ENCODE measurements at regions not wholly inside any gene's neighbourhood (a gene's known extent, or its start where the extent isn't known, plus 50 kb on each side); places are given as distances from the start of the nearest gene placed in this dataset.

DNA sequence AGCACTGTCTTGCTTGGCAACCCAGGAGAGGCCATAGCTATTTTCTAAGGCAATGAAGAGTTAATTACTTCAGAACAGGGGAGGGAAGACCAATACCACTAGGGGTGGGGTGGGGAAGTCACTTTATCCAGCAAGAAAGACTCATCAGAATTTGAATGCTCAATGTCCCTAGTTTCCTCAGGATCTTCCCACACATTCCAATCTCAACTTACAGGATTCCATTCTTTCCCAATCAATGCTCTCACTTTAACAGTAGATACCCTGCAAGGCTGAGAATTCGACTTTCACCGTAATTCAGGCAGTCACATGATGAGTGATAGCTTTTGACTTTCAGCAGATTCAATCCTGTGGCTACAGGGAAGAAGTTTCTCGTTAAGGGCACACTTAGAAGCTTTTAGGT, 526.6 kb upstream of the SEL1L start:
- DNase-seq, result no peak

DNA sequence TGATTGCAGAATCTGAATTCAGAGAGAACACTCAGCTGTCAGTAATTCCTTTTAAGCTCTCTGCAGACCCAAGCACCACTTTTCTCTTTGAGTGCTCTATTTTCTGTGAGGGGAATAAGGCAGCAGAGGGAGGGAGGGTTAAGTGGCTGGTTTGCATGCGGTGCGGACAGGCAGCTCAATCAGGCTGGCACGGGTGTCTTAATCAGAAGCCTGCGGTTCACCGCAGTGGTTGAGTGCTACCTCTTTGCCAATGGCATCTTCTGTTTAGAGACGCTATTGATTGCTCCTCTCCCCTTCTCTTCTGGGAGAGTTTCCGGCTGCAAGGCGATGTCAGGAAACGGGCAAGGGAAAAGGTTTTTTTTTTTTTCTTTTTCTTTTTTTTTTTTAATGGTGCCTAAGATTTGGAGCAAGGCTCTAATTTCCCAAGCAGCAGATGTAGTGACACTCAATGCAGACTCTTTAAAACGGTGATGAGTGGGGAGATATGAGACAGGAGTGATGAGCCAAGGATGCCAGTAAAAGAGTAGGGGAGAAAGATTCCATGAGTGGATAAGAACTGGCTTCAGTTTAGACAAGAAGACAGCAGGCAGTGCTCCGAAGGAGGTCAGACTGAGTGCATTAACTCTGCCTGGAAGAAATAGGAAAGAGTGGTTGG, 533.7 kb upstream of the SEL1L start:
- no peak for DNase-seq

DNA sequence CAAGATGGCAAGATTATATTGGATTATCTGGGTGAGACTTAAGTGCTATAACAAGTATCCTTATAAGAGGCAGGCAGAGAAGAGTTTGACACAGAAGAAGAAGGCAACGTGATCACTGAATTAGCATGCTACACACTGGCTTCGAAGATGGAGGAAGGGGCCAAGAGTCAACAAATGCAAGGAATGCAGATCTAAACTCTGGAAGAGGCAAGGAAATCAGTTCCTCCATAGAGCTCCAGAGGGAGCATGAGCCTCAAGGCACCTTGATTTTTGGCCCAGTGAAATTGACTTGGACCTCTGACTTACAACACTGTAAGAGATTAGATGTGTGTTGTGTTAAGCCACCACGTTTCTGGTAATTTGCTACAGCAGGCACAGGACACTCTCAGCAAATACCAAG, 536.4 kb upstream of the SEL1L start:
- no peak for DNase-seq

DNA sequence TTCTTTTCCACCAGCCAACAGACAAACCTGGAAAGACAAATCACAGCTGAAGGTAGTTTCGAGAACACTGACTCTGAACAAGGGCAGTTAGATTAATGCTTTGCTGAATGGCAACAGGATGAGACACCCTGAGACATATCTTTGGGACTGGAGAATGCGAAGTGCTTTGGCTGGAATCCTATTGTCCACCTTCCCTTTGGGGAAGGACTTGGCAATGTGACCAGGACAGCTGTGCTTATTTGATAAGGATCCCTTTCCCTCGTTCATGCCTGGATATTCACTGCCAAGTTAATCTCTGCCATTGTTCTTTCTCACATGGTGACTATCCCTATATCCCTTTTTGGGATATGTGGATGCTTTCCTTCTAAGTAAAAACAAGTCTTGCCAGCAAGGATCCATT, 537.1 kb upstream of the SEL1L start:
- no peak for DNase-seq

DNA sequence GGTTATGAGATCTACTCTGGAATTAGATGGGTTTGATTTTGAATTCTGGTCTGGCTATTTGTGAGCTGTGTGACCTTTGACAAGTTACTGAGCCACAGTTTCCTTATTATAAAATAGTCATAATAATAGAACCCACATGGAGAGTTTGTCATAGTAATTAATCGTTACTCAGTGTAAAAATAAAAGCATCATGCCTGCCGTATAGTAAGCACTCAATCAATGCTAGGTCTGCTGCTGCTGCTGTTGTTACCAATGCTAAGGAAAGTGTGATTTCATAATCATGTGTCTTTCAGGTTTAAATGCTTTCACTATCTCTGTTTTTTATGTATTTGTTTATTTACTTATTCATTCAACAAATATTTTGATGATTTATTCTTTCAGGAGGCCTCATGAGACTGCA, 539.9 kb upstream of the SEL1L start:
- no peak for DNase-seq

DNA sequence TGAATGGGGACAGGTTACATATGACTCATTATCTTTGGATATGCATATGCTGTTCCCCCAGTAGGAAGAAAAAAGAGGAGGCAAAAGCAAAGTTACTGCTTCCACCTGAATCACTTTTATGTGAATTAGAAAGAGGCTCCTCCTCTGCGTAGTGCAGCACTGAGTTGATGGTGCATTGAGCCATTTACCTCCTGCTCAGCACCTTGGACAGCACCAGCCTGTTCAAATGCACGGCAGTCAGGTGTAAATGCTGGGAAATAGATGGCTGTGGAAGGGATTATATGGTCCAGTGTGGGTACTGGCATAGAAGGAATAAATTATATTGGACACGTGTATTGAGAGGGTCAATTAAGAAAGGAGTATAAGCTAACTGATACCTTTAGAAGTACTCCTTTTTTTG, 541.9 kb upstream of the SEL1L start:
- peak in 3 of 4 experiments; percentile 2 to 34 (median 31) for DNase-seq

DNA sequence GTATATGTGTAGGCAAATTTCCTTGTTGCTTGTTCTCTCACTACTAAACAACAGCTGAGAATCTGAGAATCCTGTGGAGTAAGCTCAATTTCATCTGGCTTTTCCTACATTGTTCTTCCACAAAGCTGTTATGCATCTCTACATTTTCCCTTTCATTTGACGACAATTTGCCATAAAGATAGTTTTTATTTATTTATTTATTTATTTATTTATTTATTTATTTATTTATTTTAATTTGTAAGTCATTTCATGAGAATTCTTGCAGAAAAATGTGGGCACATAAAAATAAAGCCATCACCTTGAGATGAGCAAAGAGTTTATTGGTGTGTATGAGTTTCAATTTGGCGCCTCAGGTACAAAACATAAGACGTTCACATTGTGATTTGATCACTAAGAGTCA, 545.9 kb upstream of the SEL1L start:
- no peak for DNase-seq

DNA sequence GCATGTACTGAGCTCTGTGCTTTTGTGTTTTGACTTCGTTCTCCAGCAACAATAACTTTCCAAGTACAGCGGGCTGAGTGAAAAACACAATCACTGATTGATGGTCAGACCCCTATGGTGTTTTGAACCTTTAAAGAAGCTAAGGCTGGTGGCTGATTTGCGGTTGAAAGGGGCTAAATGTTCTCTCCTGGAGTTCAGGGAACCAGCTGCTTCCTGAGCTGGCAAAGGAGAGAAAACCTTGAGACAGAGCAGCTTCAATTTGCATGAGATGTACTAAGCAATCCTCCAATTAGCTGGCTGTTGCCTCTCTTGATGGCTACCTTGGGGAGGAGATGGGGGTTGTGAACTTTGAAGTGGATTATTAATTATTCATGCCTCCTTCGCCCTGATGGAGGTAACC, 546.7 kb upstream of the SEL1L start:
- no peak for DNase-seq

GRCh38 chr14:82084813-82085212, 551.2 kb upstream of the SEL1L start:
- no peak for DNase-seq

DNA sequence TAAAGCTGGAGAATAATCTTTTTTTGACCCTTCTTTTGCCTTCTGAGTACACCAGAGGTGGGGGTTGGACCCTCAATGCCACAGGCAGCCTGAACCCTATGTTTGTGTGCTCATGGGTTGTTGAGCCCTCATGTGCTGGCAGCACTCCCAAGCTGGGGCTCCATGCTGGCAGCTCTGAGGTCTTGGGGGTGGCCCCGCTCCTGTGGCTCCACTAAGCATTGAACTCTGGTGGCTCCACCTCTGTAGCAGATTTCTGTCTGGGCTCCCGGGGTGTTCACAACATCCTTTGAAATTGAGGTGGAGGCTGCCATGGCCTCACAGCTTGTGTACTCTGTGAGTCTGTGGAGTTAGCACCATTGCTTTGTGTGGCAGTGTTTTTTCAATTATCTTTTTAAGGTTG, 557.4 kb upstream of the SEL1L start:
- no peak for DNase-seq

DNA sequence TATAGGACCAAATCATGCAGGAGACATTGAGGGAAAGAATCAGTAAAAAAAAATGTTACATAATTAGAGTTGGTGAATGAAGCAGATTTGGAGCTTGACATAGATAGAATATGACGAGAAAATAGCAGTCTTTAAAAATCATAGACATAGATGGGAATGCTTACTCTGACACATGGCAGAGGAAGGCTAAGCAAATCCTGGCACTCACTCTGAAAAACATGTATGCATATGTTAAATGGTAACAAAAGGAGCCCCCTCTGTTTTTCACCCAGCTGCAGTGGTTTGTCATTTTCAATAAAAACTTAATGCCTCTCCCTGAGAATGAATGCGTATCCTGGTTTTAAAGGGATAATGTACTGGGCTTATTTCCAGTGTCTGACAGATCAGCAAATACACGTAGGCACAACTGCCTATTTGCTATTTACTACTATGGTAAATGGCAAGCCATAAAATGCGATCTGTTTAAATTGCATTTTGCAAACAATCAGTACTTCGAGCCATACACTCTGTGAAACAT, 561.2 kb upstream of the SEL1L start:
- DNase-seq, result no peak

DNA sequence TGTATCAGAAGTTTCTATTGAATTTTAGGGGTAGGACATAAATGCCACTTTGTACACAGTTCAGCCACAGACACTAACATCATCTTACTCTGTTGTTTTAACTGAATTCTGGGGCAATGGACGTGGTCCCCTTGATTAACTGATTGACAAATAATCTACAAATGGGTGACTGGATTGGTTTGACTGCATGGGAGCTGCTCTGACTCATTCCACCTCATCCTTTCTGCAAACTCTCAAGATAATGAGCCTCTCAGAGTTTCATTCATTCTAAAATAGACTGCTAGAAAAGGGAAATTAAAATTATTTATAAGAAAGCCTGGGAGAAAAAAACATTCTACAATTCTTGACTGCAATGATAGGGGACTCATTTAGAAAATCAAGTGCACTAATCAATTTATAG, 570.4 kb upstream of the SEL1L start:
- DNase-seq, result no peak

- DNase-seq, result no peak
These were observed 578.7 kb upstream of the SEL1L start for GRCh38 chr14:82112210-82112839.

- DNase-seq, result no peak
These were observed 579.4 kb upstream of the SEL1L start for GRCh38 chr14:82113007-82113406.

GRCh38 chr14:82113710-82114109, 580.1 kb upstream of the SEL1L start:
- DNase-seq, result no peak

DNA sequence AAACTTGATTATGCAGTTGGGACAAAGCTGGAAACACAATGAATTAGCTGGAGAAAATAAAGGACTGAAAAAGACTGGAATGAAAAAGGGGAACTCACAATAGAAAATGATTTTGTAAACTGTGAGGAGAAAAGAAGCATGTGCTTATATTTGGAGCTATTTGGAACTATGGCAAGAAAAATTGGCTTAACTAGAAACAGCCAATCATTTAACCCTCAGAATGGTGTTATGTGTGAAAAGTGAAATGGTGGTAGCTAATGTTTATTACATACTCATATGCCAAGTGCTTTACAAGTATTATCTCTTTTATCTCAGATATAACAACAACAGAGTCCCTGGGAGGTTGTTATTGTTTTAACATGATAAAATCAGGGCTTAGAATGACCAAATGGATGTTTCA, 583.1 kb upstream of the SEL1L start:
- DNase-seq, result no peak

- no peak for DNase-seq
These were observed 589.0 kb upstream of the SEL1L start for GRCh38 chr14:82122655-82123054.

DNA sequence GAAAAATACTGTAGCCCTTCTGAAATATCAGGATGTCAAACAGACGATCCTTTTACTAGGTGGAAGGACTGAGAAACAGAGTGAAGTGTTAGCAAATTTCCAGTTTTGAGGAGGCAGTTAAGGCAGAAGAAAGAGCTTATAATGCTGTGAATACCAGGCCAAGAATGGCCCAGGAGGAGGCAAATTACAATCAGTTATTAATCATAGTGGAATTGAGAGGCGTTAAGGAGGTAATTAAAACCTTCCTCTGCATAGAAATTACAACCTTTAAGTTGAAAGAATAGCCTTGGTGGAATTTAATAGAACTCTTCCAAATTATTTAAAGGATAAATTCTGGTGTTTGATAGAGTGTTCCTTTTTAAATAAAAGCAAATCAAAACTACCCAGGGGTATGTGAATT, 590.9 kb upstream of the SEL1L start:
- DNase-seq, result no peak

GRCh38 chr14:82126006-82126405, 592.4 kb upstream of the SEL1L start:
- no peak for DNase-seq

DNA sequence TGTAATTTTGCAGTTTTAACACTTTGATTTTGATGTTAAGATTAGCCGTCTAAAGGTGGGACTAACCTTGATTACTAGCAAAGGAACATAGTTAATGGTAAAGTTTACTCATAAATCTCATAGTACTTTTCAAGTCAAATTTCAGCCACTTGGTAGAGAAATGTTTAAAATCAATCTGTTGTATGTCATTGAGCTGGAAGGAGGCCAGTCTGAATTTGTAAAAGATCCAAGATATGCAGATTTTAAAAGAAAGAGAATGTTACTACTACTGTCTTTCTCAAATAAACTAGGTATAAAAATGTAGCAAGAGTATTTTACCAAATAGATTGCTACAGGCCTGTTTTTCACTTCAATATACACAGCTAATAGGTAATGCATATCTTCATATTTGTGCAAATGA, 600.8 kb upstream of the SEL1L start:
- DNase-seq, result no peak

DNA sequence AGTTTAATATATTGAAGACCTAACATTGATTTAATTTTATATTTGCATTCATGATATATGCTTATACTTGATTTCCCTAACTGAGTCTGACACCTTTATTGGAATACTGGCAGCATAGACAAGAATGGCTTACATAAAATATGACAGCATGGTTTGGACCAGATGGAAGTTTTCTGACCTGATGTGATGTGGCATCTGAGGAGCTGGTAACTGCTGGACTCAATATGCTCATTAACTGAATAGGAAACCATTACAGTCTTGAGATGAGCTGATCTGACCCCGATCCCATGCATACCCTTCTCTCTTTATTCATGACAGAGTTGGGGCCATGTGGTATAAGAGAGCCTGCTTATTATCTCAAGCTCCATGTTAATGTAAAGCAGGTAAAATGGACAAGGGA, 604.8 kb upstream of the SEL1L start:
- no peak for DNase-seq

GRCh38 chr14:82146846-82147245, 613.2 kb upstream of the SEL1L start:
- no peak for DNase-seq

DNA sequence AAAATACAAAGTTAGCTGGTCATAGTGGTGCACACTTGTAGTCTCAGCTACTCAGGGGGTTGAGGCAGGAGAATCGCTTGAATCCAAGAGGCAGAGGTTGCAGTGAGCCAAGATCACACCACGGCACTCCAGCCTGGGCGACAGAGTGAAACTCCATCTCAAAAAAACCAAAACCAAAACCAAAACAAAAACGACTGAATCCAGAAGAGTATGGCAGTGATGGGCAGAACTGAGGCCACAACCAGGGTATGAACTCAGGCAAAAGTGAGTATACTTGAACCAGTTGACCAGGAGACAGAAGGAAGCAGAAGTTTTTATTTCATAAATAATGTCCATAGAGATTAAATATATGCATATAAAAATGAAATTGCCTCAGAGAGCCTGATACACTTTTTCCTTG, 620.0 kb upstream of the SEL1L start:
- no peak for DNase-seq

- DNase-seq, result no peak
These were observed 626.0 kb upstream of the SEL1L start for GRCh38 chr14:82159624-82160023.

DNA sequence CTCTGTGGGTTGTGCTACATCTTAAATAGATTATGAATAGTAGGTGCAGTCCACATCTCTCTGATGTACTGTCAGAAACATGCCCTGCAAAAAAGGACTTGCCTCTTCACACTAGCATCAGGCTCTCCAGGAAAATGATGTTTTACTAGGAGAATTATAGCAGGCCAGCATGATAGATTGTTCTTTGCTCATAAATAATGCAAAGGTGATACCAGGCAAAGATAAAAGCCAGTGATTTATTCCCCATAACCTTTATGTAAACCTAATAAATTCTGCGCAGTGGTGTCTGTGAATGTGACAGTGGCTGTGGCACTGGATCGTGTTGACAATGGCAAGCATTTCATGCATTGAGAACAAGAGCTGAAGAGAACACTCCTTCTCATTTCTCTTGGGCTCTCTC, 646.5 kb upstream of the SEL1L start:
- no peak for DNase-seq

All from suppressor macrophage (primary cell).